Fibroblast of skin of left quadriceps (primary cell): ENCODE measurements at regions not wholly inside any gene's neighbourhood (a gene's known extent, or its start where the extent isn't known, plus 50 kb on each side); places are given as distances from the start of the nearest gene placed in this dataset.
"Not testable (repeated sequence)": the region's sequence is repeated elsewhere in the genome, so short reads cannot be mapped to it uniquely, and the experiment has no call there.

Source experiments
- DNase-seq, 2 experiments: peaks; one replicate each; pipeline ENCODE4 v3.0.0-alpha.2; 2013; ENCODE audit warnings: low read depth in 2 of 2

GRCh38 chr5:122209601-122210000 is 80.3 kb downstream of the ZNF474 start:
- DNase-seq: not testable (repeated sequence)

- no peak for DNase-seq
These were observed 89.4 kb downstream of the ZNF474 start for GRCh38 chr5:122218778-122219177.

GRCh38 chr5:122219436-122220166 is 90.3 kb downstream of the ZNF474 start:
- DNase-seq: no peak

- no peak for DNase-seq
These were observed 91.2 kb downstream of the ZNF474 start for GRCh38 chr5:122220511-122220910.

GRCh38 chr5:122221857-122222256 is 90.2 kb upstream of the SNCAIP start:
- DNase-seq: no peak

- no peak for DNase-seq
These were observed 89.5 kb upstream of the SNCAIP start for GRCh38 chr5:122222580-122222979.

GRCh38 chr5:122228728-122229392 is 83.2 kb upstream of the SNCAIP start:
- no peak for DNase-seq

- DNase-seq: no peak
These were observed 82.5 kb upstream of the SNCAIP start for GRCh38 chr5:122229551-122229950.

GRCh38 chr5:122236270-122237040 is 75.6 kb upstream of the SNCAIP start:
- no peak for DNase-seq

- DNase-seq: no peak
These were observed 74.1 kb upstream of the SNCAIP start for GRCh38 chr5:122237906-122238305.

GRCh38 chr5:122252319-122252718 is 59.7 kb upstream of the SNCAIP start:
- DNase-seq: no peak

- no peak for DNase-seq
These were observed 58.2 kb upstream of the SNCAIP start for GRCh38 chr5:122253794-122254193.

GRCh38 chr5:122256388-122256787 is 55.6 kb upstream of the SNCAIP start:
- no peak for DNase-seq

- no peak for DNase-seq
These were observed 55.0 kb upstream of the SNCAIP start for GRCh38 chr5:122257000-122257399.

GRCh38 chr5:122258241-122258640 is 53.8 kb upstream of the SNCAIP start:
- no peak for DNase-seq

GRCh38 chr5:122258840-122259239 is 53.2 kb upstream of the SNCAIP start:
- no peak for DNase-seq

- peak; percentile 16 to 23 for DNase-seq
These were observed 52.0 kb upstream of the SNCAIP start for GRCh38 chr5:122259995-122260394.

GRCh38 chr5:122262103-122262502 is 49.9 kb upstream of the SNCAIP start:
- peak; percentile 54 to 56 for DNase-seq
